HG03558 (cell line): ENCODE measurements at regions not wholly inside any gene's neighbourhood (a gene's known extent, or its start where the extent isn't known, plus 50 kb on each side); places are given as distances from the start of the nearest gene placed in this dataset.
A peak's percentile ranks its signal among the peaks of the same experiment; 100 is the strongest.

Experiments
- ATAC-seq: cut with Tn5 transposase; IDR thresholded peaks from one replicate; pipeline ENCODE4 v1.9.1; 2021; ENCODE audit warnings: moderate number of reproducible peaks; ENCODE audit not compliant: unreplicated experiment; ENCODE audit errors: extremely low read depth

DNA sequence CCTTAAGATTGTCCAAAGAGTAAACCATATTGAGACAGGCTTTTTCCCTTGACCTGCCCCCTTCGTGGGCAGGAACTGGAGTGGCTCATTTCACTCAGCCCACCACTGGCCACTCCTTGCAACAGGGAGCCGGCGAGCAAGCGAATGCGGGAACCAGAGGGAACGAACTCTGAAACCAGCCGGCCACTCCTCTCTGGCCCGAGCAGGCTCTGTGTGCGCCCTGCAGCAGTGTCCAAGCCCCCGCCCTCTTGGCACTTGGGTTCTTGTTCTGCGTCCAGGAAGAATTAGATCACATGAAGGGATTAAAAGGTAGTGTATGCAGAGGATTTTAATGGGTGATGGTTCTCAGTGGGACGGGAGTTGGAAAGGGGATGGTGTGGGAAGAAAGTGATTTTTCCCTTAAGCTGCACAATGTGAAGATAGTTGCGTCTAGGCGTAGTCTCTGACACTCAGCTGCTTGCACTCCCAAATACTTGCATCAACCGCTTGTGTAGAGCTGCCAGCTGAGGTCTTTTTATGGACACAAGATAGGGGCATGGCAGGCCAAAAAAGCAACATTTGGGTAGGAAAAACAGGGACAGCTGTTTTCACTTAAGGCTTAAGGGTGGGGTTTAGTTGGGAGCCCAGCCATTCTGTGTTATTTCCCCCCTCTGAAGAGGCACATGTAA, 1209.7 kb upstream of the PCDH20 start:
- ATAC-seq = no peak

GRCh38 chr13:62613819-62614218, 1198.2 kb upstream of the PCDH20 start:
- no peak for ATAC-seq

DNA sequence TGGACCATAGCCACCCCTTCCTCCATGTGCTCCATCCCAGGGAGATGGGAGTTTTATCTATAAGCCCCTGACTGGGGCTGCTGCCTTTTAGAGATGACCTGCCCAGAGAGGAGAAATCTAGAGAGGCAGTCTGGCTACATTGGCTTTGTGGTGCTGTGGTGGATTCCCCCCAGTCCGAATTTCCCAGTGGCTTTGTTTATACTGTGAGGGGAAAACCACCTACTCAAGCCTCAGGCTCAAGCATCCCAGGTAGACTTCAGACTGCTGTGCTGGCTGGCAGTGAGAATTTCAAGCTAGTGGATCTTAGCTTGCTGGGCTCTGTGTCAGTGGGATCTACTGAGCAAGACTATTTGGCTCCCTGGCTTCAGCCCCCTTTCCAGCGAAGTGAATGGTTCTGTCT, 1195.7 kb upstream of the PCDH20 start:
- ATAC-seq = no peak

GRCh38 chr13:62598708-62599107, 1183.1 kb upstream of the PCDH20 start:
- no peak for ATAC-seq

GRCh38 chr13:62595976-62596375, 1180.3 kb upstream of the PCDH20 start:
- ATAC-seq = no peak

DNA sequence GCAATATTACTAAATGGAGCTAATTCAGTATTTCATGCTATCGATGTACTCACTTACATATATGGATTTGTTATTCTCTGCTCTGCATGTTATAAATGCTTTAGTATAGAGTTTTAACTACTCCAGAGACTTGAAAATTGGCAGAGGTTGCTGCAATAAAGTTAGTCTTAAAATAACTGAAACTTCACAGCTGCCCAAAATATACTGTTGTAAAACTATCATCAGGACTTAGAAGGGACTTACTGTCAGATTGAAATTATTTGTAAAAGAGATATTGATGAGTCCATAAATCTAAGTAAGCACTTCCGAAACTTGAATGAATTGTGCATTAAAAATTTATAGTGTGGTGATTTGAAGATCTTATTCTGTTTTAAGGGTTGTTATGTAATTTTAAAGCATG, 1178.2 kb upstream of the PCDH20 start:
- ATAC-seq = no peak

DNA sequence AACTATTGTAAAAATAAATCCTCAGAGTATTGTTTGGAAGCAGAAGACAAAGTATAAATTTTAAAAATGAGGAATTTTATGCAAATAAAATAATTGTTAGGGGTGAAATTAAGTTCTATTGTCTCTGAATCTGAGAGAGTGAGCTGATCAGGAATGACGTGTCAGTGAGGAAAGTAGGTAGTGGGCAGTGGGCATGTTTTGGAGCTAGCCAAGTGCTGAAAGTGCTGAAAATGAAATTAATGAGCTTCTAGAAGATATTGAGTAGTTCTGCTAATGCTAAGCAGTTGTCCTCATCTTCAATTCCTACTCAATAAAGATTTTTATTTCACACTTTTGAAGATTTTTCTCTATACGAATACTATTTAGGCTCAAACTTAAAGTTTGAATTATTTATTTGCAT, 1167.8 kb upstream of the PCDH20 start:
- ATAC-seq = no peak

- ATAC-seq = no peak
These were observed 1162.8 kb upstream of the PCDH20 start for GRCh38 chr13:62578402-62578801.

GRCh38 chr13:62564770-62565169, 1149.1 kb upstream of the PCDH20 start:
- ATAC-seq = no peak

GRCh38 chr13:62563251-62563650, 1147.6 kb upstream of the PCDH20 start:
- no peak for ATAC-seq

DNA sequence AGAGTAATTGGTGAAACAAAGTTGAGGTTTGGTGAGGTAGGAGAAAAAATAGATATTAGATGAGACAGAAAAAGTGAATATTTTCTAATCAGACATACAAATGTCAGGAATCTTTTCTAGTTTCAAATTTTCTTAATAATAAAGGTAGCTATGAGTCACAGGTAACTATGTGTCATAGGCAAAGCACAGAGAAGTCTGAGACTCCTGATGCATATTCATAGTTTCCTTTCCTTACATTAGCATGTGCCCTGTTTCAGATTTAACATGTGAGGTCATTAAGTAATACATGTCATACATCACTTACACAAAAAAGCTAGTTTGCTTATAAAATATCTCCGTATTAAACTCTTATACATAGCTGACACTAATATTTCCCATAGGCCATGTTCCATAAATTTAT, 1141.3 kb upstream of the PCDH20 start:
- ATAC-seq = no peak

DNA sequence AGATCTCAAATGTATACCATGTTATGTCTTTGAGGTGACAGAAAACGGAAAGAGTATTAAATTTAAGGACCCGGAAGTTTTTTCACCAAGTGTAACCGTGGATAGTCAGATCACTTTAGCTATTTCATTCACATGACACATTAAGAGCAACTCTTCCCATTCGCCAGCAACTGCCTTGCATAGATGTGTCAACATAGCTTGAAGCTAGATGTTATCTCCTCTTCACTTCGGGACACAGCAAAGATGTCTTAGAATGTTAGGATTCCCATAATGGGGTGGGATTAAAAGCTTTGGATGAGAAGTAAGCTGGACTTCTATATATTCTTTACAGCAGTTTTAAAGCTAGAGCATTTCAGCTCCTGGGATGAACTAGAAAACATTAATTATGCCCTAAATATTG, 1135.9 kb upstream of the PCDH20 start:
- no peak for ATAC-seq

DNA sequence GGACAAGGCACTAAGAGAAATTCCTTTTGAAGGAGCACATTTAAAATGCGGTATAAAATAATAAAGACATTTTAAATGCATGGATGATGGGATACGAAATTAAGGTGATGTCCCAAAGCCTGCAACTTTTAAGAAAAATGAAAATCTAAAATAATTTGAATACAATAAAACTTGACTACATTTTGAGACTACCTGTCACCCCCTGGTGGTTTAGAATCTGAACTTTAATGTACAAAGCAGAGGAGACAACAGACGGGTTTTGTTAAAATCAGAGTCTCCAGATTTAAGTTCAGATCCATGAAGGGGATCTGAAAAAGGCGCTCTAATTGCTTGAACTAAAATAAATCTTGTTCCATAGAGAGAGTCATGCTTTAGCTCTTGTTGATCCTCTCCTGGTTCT, 1129.3 kb upstream of the PCDH20 start:
- ATAC-seq = no peak

DNA sequence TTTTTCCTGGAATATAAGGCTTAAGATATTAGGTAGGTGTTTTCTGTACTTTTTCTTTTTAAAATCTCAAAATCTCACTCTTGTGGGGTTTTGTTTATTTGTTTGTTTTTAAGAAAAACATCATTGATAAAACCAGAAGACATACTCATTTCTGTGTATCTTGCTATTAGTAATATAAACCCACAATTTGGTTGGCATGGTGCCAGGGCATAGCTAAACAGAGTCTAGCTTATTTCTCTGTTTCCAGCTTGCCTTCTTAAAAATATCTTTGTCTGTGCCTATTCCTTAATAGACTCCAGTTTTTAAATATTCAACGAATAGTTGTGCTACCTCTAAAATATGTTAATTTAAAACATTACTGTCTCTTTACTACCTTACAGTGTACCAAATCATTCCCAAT, 1121.9 kb upstream of the PCDH20 start:
- ATAC-seq = no peak

DNA sequence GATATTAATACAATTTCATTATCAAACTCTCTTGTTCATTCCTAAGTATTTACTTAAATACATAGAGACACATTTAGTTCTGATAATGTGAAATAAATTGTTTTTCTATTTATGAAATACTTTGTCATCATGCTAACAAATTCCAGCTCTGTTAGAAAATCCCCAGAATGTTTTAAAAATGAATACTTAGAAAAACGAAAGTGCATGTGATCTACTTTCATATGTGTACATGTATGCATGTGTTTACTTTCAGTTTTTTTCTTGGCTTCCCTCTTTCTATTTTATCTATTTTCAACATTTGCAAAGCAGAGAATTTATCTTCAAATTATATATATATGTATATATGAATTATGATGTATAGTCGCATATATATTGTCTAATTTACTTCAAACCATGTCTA, 1110.0 kb upstream of the PCDH20 start:
- no peak for ATAC-seq

GRCh38 chr13:62524498-62524897, 1108.8 kb upstream of the PCDH20 start:
- peak; percentile 19 for ATAC-seq

GRCh38 chr13:62524061-62524460, 1108.4 kb upstream of the PCDH20 start:
- ATAC-seq = peak; percentile 73

DNA sequence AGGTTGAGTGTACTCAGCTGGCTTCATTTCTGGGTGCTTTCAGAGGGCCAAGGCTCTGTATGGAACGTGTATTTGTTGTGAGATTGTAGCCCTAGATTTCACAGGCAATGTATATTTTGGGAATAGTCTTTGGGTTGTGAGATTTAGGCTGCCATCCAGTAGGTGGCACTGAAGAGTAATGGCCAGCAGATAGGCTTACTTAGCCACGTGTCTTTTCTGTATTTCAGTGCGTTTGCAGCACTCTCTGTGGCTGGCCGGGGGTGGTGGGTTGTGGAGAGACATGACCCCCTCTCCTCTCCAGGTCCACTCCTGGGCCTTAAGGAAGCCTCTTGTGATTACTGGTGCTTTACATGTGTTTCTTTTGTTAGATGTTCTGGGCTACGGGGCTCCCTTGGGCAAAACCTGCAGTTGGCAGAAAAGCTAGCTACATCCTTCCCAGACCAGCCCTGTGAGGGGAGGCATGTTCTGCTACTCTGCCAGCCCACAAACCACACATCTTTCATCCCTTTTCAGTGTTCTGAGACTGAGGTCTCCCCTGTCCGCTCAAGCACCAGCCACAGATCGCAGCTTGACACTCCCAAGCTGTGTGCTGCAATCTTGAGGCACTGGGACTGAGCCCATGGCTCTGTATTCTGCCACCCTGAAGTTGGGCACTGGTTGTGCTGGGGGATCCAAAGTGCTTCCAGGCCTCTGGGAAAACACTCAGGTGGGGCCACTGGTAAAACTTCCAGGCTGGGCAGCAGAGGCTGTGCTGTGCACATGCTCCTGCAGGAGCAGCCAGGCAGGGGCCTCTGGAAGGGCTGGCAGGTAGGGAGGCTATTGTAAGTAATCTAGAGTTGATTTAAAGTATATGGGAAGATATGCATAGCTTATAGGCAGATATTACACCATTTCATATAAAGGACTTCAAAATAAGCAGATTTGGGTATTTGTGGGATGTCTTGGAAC, 1096.8 kb upstream of the PCDH20 start:
- peak; percentile 76 for ATAC-seq

GRCh38 chr13:62510906-62511655, 1095.4 kb upstream of the PCDH20 start:
- no peak for ATAC-seq

GRCh38 chr13:62502588-62502987, 1086.9 kb upstream of the PCDH20 start:
- no peak for ATAC-seq

- ATAC-seq = no peak
These were observed 1074.1 kb upstream of the PCDH20 start for GRCh38 chr13:62489731-62490130.
